Effector memory CD8-positive, alpha-beta T cell (primary cell): ENCODE measurements at regions not wholly inside any gene's neighbourhood (a gene's known extent, or its start where the extent isn't known, plus 50 kb on each side); places are given as distances from the start of the nearest gene placed in this dataset.

ENCODE experiments used
- ATAC-seq: fragments of 150-1000 bp; cut with Tn5 transposase; replicated peaks from 2 replicates; pipeline ENCODE4 v1.10.0; 2021; ENCODE audit warnings: mild to moderate bottlenecking, moderate library complexity
- DNase-seq, 3 experiments: peaks; one replicate each; pipeline ENCODE4 v3.0.0; 2021
- H3K27ac Mint-ChIP-seq, 2 donors: one replicate each; pipeline ENCODE4 v1.8.0; 2022; ENCODE audit warnings: mild to moderate bottlenecking in 2 of 2, mixed read lengths in 2 of 2, moderate library complexity in 2 of 2
- H3K27me3 Mint-ChIP-seq, 2 donors: one replicate each; pipeline ENCODE4 v1.8.0; 2022; ENCODE audit warnings: mixed read lengths in 2 of 2
- H3K36me3 Mint-ChIP-seq: one replicate; pipeline ENCODE4 v1.8.0; 2022; ENCODE audit warnings: mild to moderate bottlenecking, moderate library complexity, mixed read lengths; ENCODE audit not compliant: insufficient read depth
- H3K4me1 Mint-ChIP-seq, 2 donors: one replicate each; pipeline ENCODE4 v1.8.0; 2022; ENCODE audit warnings: low read depth in 2 of 2, mixed read lengths in 2 of 2
- H3K4me3 Mint-ChIP-seq, 2 donors: one replicate each; pipeline ENCODE4 v1.8.0; 2022; ENCODE audit warnings: mild to moderate bottlenecking in 2 of 2, mixed read lengths in 2 of 2, moderate library complexity in 2 of 2
- H3K9me3 Mint-ChIP-seq, 2 donors: one replicate each; pipeline ENCODE4 v1.8.0; 2022; ENCODE audit warnings: mixed read lengths in 2 of 2

- ATAC-seq (no peak), DNase-seq (no peak)
- Mint-ChIP-seq H3K4me1 (no peaks in the 10 kb centered on the region), H3K27me3 (peaks cover 8% of the 10 kb centered on the region in 2 donors), H3K9me3 (peaks cover 10 to 22% of the 10 kb centered on the region in 2 donors), H3K36me3 (no peaks in the 10 kb centered on the region), H3K27ac (no peak overlapping the region), H3K4me3 (no peak overlapping the region)
These were observed 64.2 kb downstream of the DACT2 start for GRCh38 chr6:168255283-168255881.

DNA sequence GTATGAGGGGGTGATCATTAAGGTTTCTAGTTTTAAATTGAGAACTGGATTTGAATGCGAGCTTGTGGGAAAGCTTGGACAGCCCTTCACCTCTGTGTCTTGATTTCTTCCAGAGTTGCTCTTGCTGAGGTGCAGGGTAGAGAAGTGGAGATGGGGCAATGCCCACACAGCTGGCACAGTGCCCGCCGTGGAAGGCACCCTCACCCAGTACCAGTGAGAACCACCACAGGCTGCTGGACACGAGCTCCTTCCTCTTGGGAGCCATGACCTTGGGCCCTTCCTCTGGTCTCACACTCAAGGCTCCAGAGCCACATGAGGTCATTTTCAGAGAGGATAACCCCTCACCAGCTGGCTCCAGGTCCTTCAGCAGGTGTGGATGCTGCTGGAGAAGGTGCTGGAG, 67.3 kb downstream of the DACT2 start:
- no peak overlapping the region for H3K27ac Mint-ChIP-seq
- H3K36me3 Mint-ChIP-seq: no peaks in the 10 kb centered on the region
- peaks cover 5 to 13% of the 10 kb centered on the region in 2 donors for H3K9me3 Mint-ChIP-seq
- peaks cover 0 to 13% of the 10 kb centered on the region in 2 donors for H3K27me3 Mint-ChIP-seq
- no peak overlapping the region for H3K4me3 Mint-ChIP-seq
- ATAC-seq (no peak), DNase-seq (no peak)
- H3K4me1 Mint-ChIP-seq: no peaks in the 10 kb centered on the region

- ATAC-seq (no peak), DNase-seq (no peak)
- no peak overlapping the region for H3K27ac Mint-ChIP-seq
- H3K9me3 Mint-ChIP-seq: peaks cover 0 to 4% of the 10 kb centered on the region in 2 donors
- no peak overlapping the region for H3K4me3 Mint-ChIP-seq
- no peaks in the 10 kb centered on the region for H3K36me3 Mint-ChIP-seq
- peaks cover 0 to 6% of the 10 kb centered on the region in 2 donors for H3K27me3 Mint-ChIP-seq
- no peaks in the 10 kb centered on the region for H3K4me1 Mint-ChIP-seq
These were observed 69.3 kb downstream of the DACT2 start for GRCh38 chr6:168250250-168250649.

- H3K27me3 Mint-ChIP-seq: peaks cover 0 to 6% of the 10 kb centered on the region in 2 donors
- ATAC-seq (no peak), DNase-seq (no peak)
- no peak overlapping the region for H3K4me3 Mint-ChIP-seq
- no peaks in the 10 kb centered on the region for H3K9me3 Mint-ChIP-seq
- H3K4me1 Mint-ChIP-seq: no peaks in the 10 kb centered on the region
- H3K27ac Mint-ChIP-seq: no peak overlapping the region
- H3K36me3 Mint-ChIP-seq: no peaks in the 10 kb centered on the region
These were observed 69.8 kb downstream of the DACT2 start for GRCh38 chr6:168249746-168250145.

- ATAC-seq: no peak
- Mint-ChIP-seq H3K9me3 (no peaks in the 10 kb centered on the region), H3K36me3 (no peaks in the 10 kb centered on the region), H3K4me1 (no peaks in the 10 kb centered on the region), H3K27ac (no peak overlapping the region), H3K27me3 (peaks cover 2 to 13% of the 10 kb centered on the region in 2 donors), H3K4me3 (no peak overlapping the region)
- no peak for DNase-seq
These were observed 71.4 kb downstream of the DACT2 start for GRCh38 chr6:168248148-168248620.

- ATAC-seq (no peak), DNase-seq (no peak)
- Mint-ChIP-seq H3K27me3 (peaks cover 6 to 17% of the 10 kb centered on the region in 2 donors), H3K27ac (no peak overlapping the region), H3K4me1 (no peaks in the 10 kb centered on the region), H3K4me3 (no peak overlapping the region), H3K36me3 (no peaks in the 10 kb centered on the region), H3K9me3 (no peaks in the 10 kb centered on the region)
These were observed 72.0 kb downstream of the DACT2 start for GRCh38 chr6:168247443-168248147.

DNA sequence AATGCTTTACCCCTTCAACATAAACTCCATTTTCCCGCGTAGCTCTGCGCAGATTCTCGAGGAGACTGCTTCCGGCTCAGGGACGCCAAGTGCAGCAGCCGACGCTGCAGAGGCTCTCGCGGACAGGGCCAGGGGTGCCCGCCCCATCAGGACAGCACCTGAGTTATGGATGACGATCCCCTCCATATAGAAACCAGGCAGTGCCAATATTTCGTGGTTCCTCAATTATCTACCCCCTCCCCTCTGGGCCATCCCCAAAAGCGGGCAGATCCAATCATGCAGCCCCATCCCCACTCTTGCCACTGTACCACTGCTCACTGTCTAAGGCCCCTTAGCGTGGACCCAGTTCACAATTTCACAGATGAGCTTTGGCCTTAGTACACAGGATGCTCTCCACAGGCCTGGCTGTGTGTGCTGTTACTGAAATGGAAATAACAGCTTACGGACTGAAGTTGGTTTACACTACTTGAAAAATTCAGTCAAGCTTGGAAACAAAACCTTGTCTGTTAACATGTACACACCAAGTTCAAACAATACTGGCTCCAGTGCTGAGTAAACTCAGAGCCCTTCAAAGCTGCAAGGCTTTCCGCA, 74.5 kb downstream of the DACT2 start:
- peaks cover 18 to 22% of the 10 kb centered on the region in 2 donors for H3K27me3 Mint-ChIP-seq
- H3K4me1 Mint-ChIP-seq: no peaks in the 10 kb centered on the region
- ATAC-seq: no peak
- no peaks in the 10 kb centered on the region for H3K36me3 Mint-ChIP-seq
- H3K4me3 Mint-ChIP-seq: no peak overlapping the region
- no peaks in the 10 kb centered on the region for H3K9me3 Mint-ChIP-seq
- no peak for DNase-seq
- no peak overlapping the region for H3K27ac Mint-ChIP-seq

GRCh38 chr6:168243812-168244376, 75.7 kb downstream of the DACT2 start:
- no peaks in the 10 kb centered on the region for H3K9me3 Mint-ChIP-seq
- ATAC-seq: no peak
- no peak overlapping the region for H3K4me3 Mint-ChIP-seq
- DNase-seq: no peak
- no peaks in the 10 kb centered on the region for H3K4me1 Mint-ChIP-seq
- no peaks in the 10 kb centered on the region for H3K36me3 Mint-ChIP-seq
- H3K27me3 Mint-ChIP-seq: peaks cover 25 to 29% of the 10 kb centered on the region in 2 donors
- no peak overlapping the region for H3K27ac Mint-ChIP-seq

- no peak for DNase-seq
- Mint-ChIP-seq H3K9me3 (no peaks in the 10 kb centered on the region), H3K27ac (no peak overlapping the region), H3K4me1 (no peaks in the 10 kb centered on the region), H3K27me3 (peaks cover 23 to 32% of the 10 kb centered on the region in 2 donors), H3K4me3 (no peak overlapping the region), H3K36me3 (no peaks in the 10 kb centered on the region)
- ATAC-seq: no peak
These were observed 76.7 kb downstream of the DACT2 start for GRCh38 chr6:168242940-168243225.

DNA sequence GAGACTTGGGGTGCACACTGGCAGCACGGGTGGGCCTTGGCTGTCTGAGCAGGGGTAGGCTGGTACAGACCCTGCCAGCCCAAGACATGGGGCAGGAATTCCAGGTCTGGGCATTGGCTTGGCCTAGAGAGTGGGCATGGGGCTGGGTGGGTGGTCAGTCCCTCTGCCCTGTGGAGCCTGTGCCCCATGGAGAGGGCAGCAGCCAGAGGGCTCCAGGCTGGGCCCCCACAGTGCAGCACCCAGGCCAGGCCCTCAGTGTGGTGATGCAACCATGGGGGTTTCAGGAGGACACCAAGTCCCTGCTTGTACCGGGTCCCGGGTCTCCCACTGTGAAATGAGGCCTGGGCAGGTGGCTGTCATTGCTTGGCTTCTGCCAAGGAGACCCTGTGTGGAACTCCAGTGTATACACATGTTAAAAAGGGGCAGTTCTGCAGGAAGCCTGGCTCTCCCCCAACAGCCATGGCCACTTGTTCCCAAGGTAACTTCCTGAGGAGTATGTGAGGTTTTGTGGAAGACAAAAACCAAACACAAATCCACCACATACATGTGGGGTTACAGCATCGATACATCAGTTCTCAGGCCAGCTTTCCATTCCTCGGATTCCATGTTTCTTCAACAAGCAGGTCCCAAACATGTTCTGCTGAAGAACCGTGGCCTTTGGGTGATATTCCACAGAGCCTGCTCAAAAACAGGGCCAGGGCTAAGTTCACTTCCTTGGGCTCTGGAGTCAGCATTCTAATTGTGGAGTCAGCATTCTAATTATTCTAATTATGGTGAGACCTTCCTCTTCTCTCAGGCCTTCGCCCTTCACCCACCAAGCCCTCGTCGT, 77.3 kb downstream of the DACT2 start:
- DNase-seq: no peak
- Mint-ChIP-seq H3K4me1 (no peaks in the 10 kb centered on the region), H3K36me3 (no peaks in the 10 kb centered on the region), H3K27me3 (peaks cover 23 to 32% of the 10 kb centered on the region in 2 donors), H3K4me3 (no peak overlapping the region), H3K27ac (no peak overlapping the region), H3K9me3 (no peaks in the 10 kb centered on the region)
- no peak for ATAC-seq

DNA sequence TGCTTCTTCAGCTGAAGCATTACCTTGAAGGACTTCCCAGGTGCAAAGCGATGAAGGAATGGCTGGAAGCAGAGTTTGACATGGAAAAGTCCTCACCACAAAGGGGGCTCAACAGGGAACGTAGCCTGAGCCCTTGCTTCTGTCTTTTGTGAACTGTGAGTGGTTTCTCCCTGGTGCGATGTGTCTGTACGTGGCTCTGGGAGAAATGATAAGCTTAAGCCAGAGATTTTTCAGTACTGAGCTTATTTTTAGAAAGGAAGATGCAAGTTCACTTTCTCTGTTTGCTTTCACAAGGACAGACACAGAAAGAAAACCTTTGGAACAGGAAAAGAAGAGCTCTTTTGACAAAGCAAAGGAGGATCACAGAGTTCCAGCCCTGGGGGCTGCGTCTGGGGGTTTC, 79.4 kb downstream of the DACT2 start:
- no peak overlapping the region for H3K4me3 Mint-ChIP-seq
- H3K27me3 Mint-ChIP-seq: peaks cover 23 to 32% of the 10 kb centered on the region in 2 donors
- DNase-seq: no peak
- no peaks in the 10 kb centered on the region for H3K9me3 Mint-ChIP-seq
- H3K4me1 Mint-ChIP-seq: no peaks in the 10 kb centered on the region
- ATAC-seq: no peak
- H3K36me3 Mint-ChIP-seq: no peaks in the 10 kb centered on the region
- H3K27ac Mint-ChIP-seq: no peak overlapping the region

- ATAC-seq (no peak), DNase-seq (no peak)
- no peak overlapping the region for H3K27ac Mint-ChIP-seq
- H3K36me3 Mint-ChIP-seq: no peaks in the 10 kb centered on the region
- H3K4me1 Mint-ChIP-seq: no peaks in the 10 kb centered on the region
- peaks cover 23 to 32% of the 10 kb centered on the region in 2 donors for H3K27me3 Mint-ChIP-seq
- H3K4me3 Mint-ChIP-seq: no peak overlapping the region
- H3K9me3 Mint-ChIP-seq: no peaks in the 10 kb centered on the region
These were observed 80.4 kb downstream of the DACT2 start for GRCh38 chr6:168239044-168239773.
